ENCODE measurements at regions not wholly inside any gene's neighbourhood (a gene's known extent, or its start where the extent isn't known, plus 50 kb on each side); places are given as distances from the start of the nearest gene placed in this dataset.

- no peak for DNase-seq
Measured at GRCh38 chrX:15191830-15192229, 78.1 kb downstream of the ASB9 start.

DNA sequence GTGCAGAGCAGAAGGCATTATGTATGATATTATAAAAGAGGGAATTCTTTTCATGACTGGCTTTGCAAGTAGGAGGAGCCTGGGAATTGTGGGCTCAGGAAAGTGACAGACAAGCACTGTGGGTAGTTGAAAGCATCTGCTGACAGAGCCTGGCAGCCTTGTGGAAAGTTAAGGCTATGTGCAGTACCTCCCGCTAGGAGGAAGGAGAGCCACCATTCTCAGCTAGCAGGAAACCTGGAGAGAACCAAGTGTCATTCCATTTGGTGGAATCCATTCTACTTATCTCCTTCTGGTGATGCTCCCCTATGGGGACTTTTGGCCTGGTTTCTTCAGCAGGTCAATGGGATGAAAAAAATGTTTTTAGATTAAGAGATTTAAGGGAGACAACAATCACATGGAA is 81.8 kb downstream of the ASB9 start:
- DNase-seq, result no peak

- no peak for DNase-seq
Measured at GRCh38 chrX:15177316-15177715, 92.6 kb downstream of the ASB9 start.

GRCh38 chrX:15173411-15173810 is 96.5 kb downstream of the ASB9 start:
- DNase-seq, result no peak

DNA sequence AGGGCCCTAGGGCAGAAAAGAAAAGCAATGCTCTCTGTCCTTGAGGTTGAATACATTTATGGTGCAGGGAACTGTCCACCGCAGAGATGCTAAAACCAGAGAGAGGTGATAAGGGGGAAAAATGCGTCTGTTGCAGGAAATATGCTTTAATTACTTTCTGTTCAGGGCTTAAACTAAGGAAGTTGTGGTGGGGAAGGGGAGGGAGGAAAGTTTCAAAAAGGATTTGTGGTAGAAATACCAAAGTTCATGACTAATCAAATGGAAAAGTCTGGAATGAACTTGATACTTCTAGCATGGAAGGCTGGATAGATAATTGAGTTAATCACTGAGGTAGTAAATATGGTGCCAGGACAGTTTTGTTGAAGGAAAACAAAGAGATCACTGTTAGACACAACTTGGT is 99.0 kb downstream of the ASB9 start:
- DNase-seq, result peak; percentile 7

DNA sequence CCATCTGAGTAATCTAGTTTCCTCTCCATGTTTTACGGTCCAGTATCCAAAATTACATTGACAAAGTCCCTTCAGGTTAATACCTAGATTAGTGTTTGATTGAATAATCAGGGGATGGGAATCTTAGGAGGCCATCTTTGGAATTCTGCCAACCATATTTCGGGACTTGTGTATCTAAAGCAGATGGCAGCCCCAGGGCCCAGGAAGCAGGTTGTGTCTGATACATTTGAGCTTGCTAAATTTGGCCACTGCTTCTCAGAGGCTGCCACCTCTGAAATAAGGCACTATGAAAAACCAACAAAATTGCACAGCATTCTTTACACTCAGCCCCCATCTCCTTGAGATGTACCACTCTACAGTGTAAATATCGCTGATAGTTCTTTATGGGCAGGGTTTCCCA is 102.1 kb downstream of the ASB9 start:
- no peak for DNase-seq

- DNase-seq, result no peak
Measured at GRCh38 chrX:15165832-15166231, 104.1 kb downstream of the ASB9 start.

- no peak for DNase-seq
Measured at GRCh38 chrX:15163131-15163530, 106.8 kb downstream of the ASB9 start.

DNA sequence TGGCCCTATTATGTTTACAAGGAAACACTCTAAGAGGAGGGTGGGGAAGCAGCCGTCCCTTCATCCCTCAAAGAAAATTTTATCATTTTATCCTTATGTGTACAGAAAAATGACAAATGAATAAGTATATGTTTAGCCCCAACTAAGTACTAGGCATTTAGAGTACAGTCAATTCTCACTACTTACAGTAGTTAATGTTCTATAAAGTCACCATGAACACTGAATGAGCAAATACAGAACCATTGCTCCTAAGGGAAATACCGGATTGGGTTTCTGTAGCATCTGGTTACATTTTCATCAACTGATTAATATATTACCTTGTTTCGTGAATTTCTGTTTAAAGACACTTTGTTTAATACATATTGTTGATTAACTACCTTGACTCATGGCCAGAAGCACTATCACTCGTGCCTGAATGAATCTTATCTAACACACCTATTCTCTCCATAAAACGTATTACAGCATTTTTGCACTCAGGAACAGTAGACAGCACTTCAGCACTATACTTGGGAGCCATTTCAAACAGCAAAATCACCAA is 109.3 kb downstream of the ASB9 start:
- no peak for DNase-seq

GRCh38 chrX:15158736-15159406 is 111.0 kb downstream of the ASB9 start:
- DNase-seq, result no peak

DNA sequence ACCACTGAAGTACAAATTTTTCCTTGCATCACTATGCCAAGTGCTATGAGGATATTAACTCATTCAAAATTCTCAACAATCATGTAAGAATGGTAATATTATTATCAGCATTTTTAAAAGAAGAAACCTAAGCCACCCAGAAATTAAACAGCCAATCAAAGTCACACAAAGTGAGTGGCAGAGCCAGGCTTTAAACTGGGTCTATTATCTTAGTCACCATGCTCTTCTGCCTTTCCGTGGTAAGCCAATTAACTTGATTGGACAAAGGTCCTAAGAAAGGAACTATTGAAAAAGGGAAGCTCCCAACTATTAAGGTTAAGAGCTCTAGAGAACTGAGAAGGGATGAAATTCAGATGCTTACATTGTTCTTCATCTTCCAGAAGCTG is 111.5 kb downstream of the ASB9 start:
- DNase-seq, result no peak

DNA sequence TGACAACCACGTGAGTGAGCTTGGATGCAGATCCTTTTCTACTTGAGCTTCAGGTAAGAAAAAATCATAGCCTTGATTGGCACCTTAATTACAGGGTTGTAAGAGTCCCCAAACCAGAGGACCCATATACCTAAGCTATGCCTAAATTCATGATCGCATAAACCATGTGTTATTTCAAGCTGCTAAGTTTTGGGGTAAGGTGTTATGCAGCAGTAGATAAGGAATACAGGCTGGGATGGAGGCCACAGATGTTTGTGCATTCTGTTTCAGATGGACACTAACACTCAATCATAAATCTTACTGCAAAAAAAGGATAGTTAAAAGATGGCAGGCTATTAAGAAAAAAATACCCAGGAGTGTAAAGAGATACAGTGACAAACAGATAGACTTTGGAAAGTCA is 112.3 kb downstream of the ASB9 start:
- no peak for DNase-seq

- DNase-seq, result no peak
Measured at GRCh38 chrX:15151267-15152186, 118.4 kb downstream of the ASB9 start.

GRCh38 chrX:15150586-15150985 is 119.3 kb downstream of the ASB9 start:
- DNase-seq, result no peak

DNA sequence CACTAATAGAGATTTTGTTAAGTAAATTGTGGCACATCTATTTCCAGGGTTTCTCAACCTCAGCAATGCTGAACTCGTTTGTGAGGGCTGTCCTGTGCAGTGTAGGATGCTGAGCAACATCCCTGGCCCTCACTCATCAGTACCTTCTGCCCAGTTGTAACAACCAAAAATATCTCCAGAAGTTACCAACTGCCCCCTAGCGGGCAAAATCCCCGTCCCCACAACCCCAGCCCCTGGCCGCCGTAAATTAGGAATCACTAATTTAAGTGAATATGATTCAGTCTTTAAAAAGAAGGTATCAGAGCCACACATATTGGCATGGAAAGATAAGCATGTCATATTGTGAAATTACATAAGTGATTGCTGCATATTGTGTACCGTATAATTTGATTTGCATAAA is 123.4 kb downstream of the ASB9 start:
- DNase-seq, result peak; percentile 8

- no peak for DNase-seq
Measured at GRCh38 chrX:15143825-15144121, 126.1 kb downstream of the ASB9 start.

- peak; percentile 35 for DNase-seq
Measured at GRCh38 chrX:15143050-15143824, 126.6 kb downstream of the ASB9 start.

- no peak for DNase-seq
Measured at GRCh38 chrX:15142084-15142715, 127.7 kb downstream of the ASB9 start.

GRCh38 chrX:15136795-15137194 is 133.1 kb downstream of the ASB9 start:
- DNase-seq, result no peak

- no peak for DNase-seq
Measured at GRCh38 chrX:15129412-15129811, 140.5 kb downstream of the ASB9 start.

DNA sequence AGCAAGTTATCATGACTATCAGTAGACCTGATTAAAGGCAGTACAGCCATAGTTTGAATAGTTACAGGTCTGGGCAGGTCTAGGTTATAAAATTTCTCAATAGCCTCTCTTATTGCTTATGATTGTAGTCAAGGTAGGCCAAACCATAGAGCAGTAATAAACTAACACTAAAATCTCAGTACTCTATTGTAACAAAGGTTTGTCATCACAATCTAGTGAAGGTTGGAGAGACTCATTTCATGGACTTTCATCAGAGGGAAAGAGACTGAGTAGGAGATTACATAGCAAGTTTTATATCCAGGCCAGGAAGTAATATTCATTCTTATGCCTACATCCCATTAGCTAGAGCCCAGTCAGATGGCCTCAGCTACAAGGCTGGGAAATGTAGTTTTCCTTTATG is 141.0 kb downstream of the ASB9 start:
- no peak for DNase-seq

DNA sequence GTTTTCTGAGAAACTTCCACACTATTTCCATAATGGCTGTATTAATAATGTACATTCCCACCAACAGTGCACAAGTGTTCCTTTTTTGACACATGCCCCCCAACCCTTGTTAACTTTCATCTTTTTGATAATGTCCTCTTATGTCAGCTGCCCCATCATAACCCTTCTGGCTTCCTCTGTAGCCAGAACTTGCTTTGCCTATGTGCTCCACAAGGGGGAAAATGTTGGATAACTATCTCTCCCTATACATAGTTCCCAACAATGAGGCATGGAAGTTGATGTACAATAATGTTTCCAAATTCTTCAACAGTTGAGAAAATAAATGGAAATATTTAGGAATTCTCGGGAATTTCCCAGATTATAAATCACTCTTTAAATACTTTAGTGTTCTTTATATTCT is 142.9 kb downstream of the ASB9 start:
- no peak for DNase-seq

DNA sequence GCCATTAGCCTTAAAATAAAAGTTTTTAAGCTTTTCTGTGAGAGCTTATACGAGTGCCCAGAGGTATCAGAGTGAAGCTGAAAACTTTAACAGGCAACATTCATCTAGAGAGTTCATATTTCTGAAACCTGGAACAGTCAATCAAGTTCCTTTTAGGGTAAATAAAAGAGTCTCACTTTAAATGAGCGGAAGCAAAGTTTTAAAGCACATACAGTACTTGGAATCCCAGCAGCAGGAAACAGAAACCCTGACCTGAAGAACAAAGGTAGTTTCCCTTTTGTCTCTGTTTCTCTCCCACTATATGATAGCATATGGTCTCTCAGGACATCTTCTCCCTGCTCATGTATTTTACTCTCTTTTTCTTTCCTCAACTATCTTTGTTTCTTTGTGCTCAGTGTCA is 153.0 kb downstream of the ASB9 start:
- DNase-seq, result no peak
